Ovary (tissue), 3 donors: ENCODE measurements at regions not wholly inside any gene's neighbourhood (a gene's known extent, or its start where the extent isn't known, plus 50 kb on each side); places are given as distances from the start of the nearest gene placed in this dataset.
"Not testable (repeated sequence)": the region's sequence is repeated elsewhere in the genome, so short reads cannot be mapped to it uniquely, and the experiment has no call there.

Experiments used
- CTCF ChIP-seq, 3 donors: fragments of 450-650 bp in 2 of 3; fragments of 200-600 bp in 1 of 3; IDR thresholded peaks; one replicate each; pipeline versions ENCODE4 v1.5.1 to v1.8.0; 2016 to 2022; ENCODE audit warnings: antibody characterized with exemption in 3 of 3, mild to moderate bottlenecking in 1 of 3
- POLR2A ChIP-seq: fragments of 450-650 bp; IDR thresholded peaks from one replicate; pipeline ENCODE4 v1.6.1; 2017; ENCODE audit warnings: antibody characterized with exemption, mild to moderate bottlenecking, moderate library complexity
- donor health status: DM: no; HTN: no; CAD: no.

DNA sequence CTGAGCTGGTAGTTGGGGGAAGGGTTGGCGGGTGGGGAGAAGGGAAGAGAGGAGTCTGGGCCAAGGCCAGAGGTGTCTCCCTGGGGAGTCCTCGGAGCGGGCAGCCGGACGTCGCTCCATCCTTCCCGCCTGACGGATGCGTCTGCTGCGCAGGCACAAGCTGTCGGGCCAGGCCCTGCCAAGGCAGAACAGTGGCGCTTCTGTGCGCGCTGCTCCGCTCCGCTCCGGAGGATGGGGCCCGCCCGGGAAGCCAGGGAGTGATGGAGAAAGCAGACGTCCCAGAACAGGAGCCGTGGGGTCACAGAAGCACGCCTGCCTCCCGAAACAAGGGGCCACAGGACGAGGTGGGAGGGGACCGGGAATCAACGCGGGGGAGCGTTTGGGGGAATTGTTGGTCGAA, 52.6 kb downstream of the HOXC4 start:
- not testable (repeated sequence) for TF ChIP-seq CTCF (IDR thresholded peaks at IDR 0.05); POLR2A
